A549 (cell line): ENCODE measurements at regions not wholly inside any gene's neighbourhood (a gene's known extent, or its start where the extent isn't known, plus 50 kb on each side); places are given as distances from the start of the nearest gene placed in this dataset.

Experiments used
- ATAC-seq, 2 experiments: fragments of 200-7000 bp in 1 of 2; fragments of >200 bp in 1 of 2; cut with Nextera tagmentation in 1 of 2; cut with Tn5 transposase in 1 of 2; 3 replicates each; pipeline versions ENCODE4 v1.8.0 to v1.9.1; 2018 to 2020; ENCODE audit warnings: mild to moderate bottlenecking in 1 of 2, moderate library complexity in 1 of 2
- CTCF ChIA-PET: fragments of 300-600 bp; sonication (Branson Sonifier 250); formaldehyde crosslinking; extraction: SDS; loops from one replicate; lab custom pipeline; 2021; ENCODE audit warnings: antibody characterized with exemption, inconsistent platforms; lab: Yijun Ruan, JAX
- POLR2A ChIA-PET: fragments of 350-600 bp; formaldehyde crosslinking; extraction: SDS; loops from one replicate; lab custom pipeline; 2021; ENCODE audit warnings: antibody characterized with exemption, inconsistent platforms; lab: Yijun Ruan, JAX
- DNase-seq, 2 experiments: peaks; one replicate each; pipeline versions ENCODE4 v3.0.0 to v3.0.0-alpha.2; 2011 to 2016; ENCODE audit warnings: low read depth in 1 of 2, low spot score in 1 of 2
- FAIRE-seq: peaks from 2 replicates; lab custom pipeline; 2011; peaks lifted over from hg19 to GRCh38; lab: Jason Lieb, UNC
- H3K27ac ChIP-seq, 2 experiments: fragments of >200 bp; sonication (Bioruptor Twin); formaldehyde crosslinking; 3 replicates each; pipeline ENCODE4 v1.5.1; 2016 to 2017
- H3K4me1 ChIP-seq: fragments of >200 bp; sonication (Bioruptor Twin); formaldehyde crosslinking; 3 replicates; pipeline ENCODE4 v1.6.1; 2016
- H3K4me2 ChIP-seq: fragments of >200 bp; sonication (Bioruptor Twin); formaldehyde crosslinking; 3 replicates; pipeline ENCODE4 v1.6.1; 2016
- H3K4me3 ChIP-seq: fragments of >200 bp; sonication (Bioruptor Twin); formaldehyde crosslinking; 3 replicates; pipeline ENCODE4 v1.5.1; 2016
- H3K9me3 ChIP-seq: fragments of >200 bp; sonication (Bioruptor Twin); formaldehyde crosslinking; 3 replicates; pipeline ENCODE4 v1.6.1; 2016
- BHLHE40 ChIP-seq: IDR thresholded peaks from 2 replicates; pipeline ENCODE4 v1.6.1; 2012; ENCODE audit warnings: low read depth, low read length, inconsistent platforms
- CBX8 ChIP-seq: fragments of 200-600 bp; sonication (generic); IDR thresholded peaks from 2 replicates; pipeline ENCODE4 v1.6.1; 2016
- CHD4 ChIP-seq: fragments of 200-600 bp; sonication (generic); IDR thresholded peaks from 2 replicates; pipeline ENCODE4 v1.6.1; 2016; ENCODE audit warnings: antibody characterized with exemption, mild to moderate bottlenecking, borderline replicate concordance
- FOSL2 ChIP-seq, 2 experiments: fragments of 450-650 bp in 1 of 2; fragments of >200 bp in 1 of 2; sonication (Bioruptor Twin) in 1 of 2; formaldehyde crosslinking; IDR thresholded peaks; 2 replicates each; pipeline versions ENCODE4 v1.5.0 to v1.6.1; 2016 to 2020; ENCODE audit warnings: mild to moderate bottlenecking in 1 of 2, moderate library complexity in 1 of 2
- GATA3 ChIP-seq: IDR thresholded peaks from 2 replicates; pipeline ENCODE4 v1.6.1; 2012; ENCODE audit warnings: borderline replicate concordance
- HEYL ChIP-seq: fragments of 250-450 bp; sonication (Bioruptor Pico); IDR thresholded peaks from 2 replicates; pipeline ENCODE4 v1.8.0; 2021; ENCODE audit warnings: mild to moderate bottlenecking, moderate library complexity
- KDM5A ChIP-seq: fragments of 200-600 bp; sonication (generic); IDR thresholded peaks from 2 replicates; pipeline ENCODE4 v1.6.1; 2016; ENCODE audit warnings: antibody characterized with exemption, mild to moderate bottlenecking
- MAFK ChIP-seq: fragments of 450-650 bp; IDR thresholded peaks from 2 replicates; pipeline ENCODE4 v1.6.1; 2014; ENCODE audit not compliant: partially characterized antibody
- MAZ ChIP-seq: fragments of 150-350 bp; IDR thresholded peaks from 2 replicates; pipeline ENCODE4 v1.6.1; 2014; ENCODE audit warnings: antibody characterized with exemption, low read depth, low read length, borderline replicate concordance
- NPAS2 ChIP-seq: fragments of 250-450 bp; sonication (Bioruptor Pico); IDR thresholded peaks from 2 replicates; pipeline ENCODE4 v1.8.0; 2022; ENCODE audit warnings: mild to moderate bottlenecking, moderate library complexity, borderline replicate concordance
- PHF8 ChIP-seq: fragments of 200-600 bp; sonication (generic); IDR thresholded peaks from 2 replicates; pipeline ENCODE4 v1.6.1; 2016; ENCODE audit warnings: low read depth, mild to moderate bottlenecking, antibody characterized with exemption, moderate library complexity, borderline replicate concordance
- POLR2AphosphoS2 ChIP-seq: conservative IDR thresholded peaks from 2 replicates; pipeline ENCODE4 v1.6.1; 2012; ENCODE audit warnings: low read length, improper control_type of control experiment, inconsistent platforms
- RAD21 ChIP-seq, 2 experiments: fragments of >200 bp in 1 of 2; sonication (Bioruptor Twin) in 1 of 2; formaldehyde crosslinking in 1 of 2; IDR thresholded peaks in 1 of 2; conservative IDR thresholded peaks in 1 of 2; 2 replicates in 1 of 2; 3 replicates in 1 of 2; pipeline ENCODE4 v1.6.1; 2012 to 2018; ENCODE audit warnings: inconsistent platforms in 1 of 2
- RARB ChIP-seq: fragments of 250-450 bp; sonication (Bioruptor Pico); IDR thresholded peaks from 2 replicates; pipeline ENCODE4 v1.8.0; 2021; ENCODE audit warnings: mild to moderate bottlenecking, moderate library complexity
- RNF2 ChIP-seq: fragments of 200-600 bp; sonication (generic); IDR thresholded peaks from 2 replicates; pipeline ENCODE4 v1.6.1; 2016; ENCODE audit warnings: low read depth, mild to moderate bottlenecking, antibody characterized with exemption, moderate library complexity, borderline replicate concordance
- SREBF2 ChIP-seq: fragments of 450-650 bp; IDR thresholded peaks from 2 replicates; pipeline ENCODE4 v1.6.1; 2014; ENCODE audit warnings: mild to moderate bottlenecking, moderate library complexity
- TFCP2L1 ChIP-seq: fragments of 250-450 bp; sonication (Bioruptor Pico); IDR thresholded peaks from 2 replicates; pipeline ENCODE4 v1.5.0; 2021; ENCODE audit warnings: mild to moderate bottlenecking
- TP53 ChIP-seq: fragments of 250-450 bp; sonication (Bioruptor Pico); IDR thresholded peaks from 2 replicates; pipeline ENCODE4 v1.5.0; 2021; ENCODE audit warnings: mild to moderate bottlenecking, moderate library complexity
- ZC3H11A ChIP-seq: fragments of 450-650 bp; IDR thresholded peaks from 2 replicates; pipeline ENCODE4 v1.6.1; 2014; ENCODE audit warnings: antibody characterized with exemption, mild to moderate bottlenecking
- WGBS: methylation state at CpG from one replicate; pipeline ENCODE4 v1.1.6; 2017; ENCODE audit errors: missing lambda C conversion rate; 5-methylcytosine and 5-hydroxymethylcytosine counted together
- TF ChIP-seq, protein P1 (sequence below): fragments of 250-450 bp; sonication (Bioruptor Pico); IDR thresholded peaks from 2 replicates; pipeline ENCODE4 v1.5.0; 2020; ENCODE audit warnings: low read depth, mild to moderate bottlenecking, moderate library complexity
- TF ChIP-seq, protein P2 (sequence below): fragments of 450-650 bp; IDR thresholded peaks from 2 replicates; pipeline ENCODE4 v1.6.1; 2014; ENCODE audit warnings: antibody characterized with exemption
- TF ChIP-seq, protein P3 (sequence below): fragments of 200-600 bp; sonication (generic); IDR thresholded peaks from 2 replicates; pipeline ENCODE4 v1.6.1; 2016; ENCODE audit warnings: antibody characterized with exemption, mild to moderate bottlenecking, moderate library complexity
- TF ChIP-seq, protein P4 (sequence below): fragments of >200 bp; sonication (Bioruptor Twin); formaldehyde crosslinking; IDR thresholded peaks from 2 replicates; pipeline ENCODE4 v1.6.1; 2016
- TF ChIP-seq, protein P5 (sequence below): IDR thresholded peaks from 2 replicates; pipeline ENCODE4 v1.6.1; 2012
- TF ChIP-seq, protein P6 (sequence below): fragments of >200 bp; sonication (Bioruptor Twin); formaldehyde crosslinking; IDR thresholded peaks from 3 replicates; pipeline ENCODE4 v1.6.1; 2016

DNA sequence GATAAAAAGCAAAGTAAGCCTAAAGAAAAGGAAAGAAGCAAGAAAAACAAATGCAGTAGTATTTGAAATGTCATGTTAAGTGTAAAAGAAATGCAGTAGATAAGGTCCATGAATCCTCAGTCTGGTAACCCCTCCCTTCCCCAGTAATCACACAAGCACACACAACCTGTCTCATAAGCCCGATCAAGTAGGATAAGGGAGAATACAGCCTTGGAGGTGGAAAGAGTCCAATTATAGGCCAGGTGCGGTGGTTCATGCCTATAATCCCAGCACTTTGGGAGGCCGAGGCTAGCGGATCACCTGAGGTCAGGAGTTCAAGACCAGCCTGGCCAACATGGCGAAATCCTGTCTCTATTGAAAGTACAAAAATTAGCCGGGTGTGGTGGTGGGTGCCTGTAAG is 117.9 kb downstream of the GADD45G start:
- ATAC-seq = no peak
- WGBS = 61% methylated on average over 6 of the region's 6 CpGs
- ChIA-PET POLR2A (no interaction called here), CTCF (interaction anchor here (1.2 kb wide), 1 partner anchor 377 kb away, joined by 4 read pairs; no protein-coding TSS in a partner anchor)
- no peaks in the 10 kb centered on the region for H3K4me1 ChIP-seq
- no peak overlapping the region for H3K27ac ChIP-seq
- FAIRE-seq = no peak
- TF ChIP-seq, protein P1, sequence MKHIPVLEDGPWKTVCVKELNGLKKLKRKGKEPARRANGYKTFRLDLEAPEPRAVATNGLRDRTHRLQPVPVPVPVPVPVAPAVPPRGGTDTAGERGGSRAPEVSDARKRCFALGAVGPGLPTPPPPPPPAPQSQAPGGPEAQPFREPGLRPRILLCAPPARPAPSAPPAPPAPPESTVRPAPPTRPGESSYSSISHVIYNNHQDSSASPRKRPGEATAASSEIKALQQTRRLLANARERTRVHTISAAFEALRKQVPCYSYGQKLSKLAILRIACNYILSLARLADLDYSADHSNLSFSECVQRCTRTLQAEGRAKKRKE (CRISPR knock-in tag) = no peak
- TF ChIP-seq TFCP2L1 (CRISPR knock-in tag) (no peak), CHD4 (no peak), CBX8 (no peak), HEYL (no peak), TP53 (no peak), MAZ (no peak), FOSL2 (IDR thresholded peaks at IDR 0.05) (no peak), FOSL2 (CRISPR knock-in tag; IDR thresholded peaks at IDR 0.05) (no peak), BHLHE40 (no peak)
- TF ChIP-seq, protein P2, sequence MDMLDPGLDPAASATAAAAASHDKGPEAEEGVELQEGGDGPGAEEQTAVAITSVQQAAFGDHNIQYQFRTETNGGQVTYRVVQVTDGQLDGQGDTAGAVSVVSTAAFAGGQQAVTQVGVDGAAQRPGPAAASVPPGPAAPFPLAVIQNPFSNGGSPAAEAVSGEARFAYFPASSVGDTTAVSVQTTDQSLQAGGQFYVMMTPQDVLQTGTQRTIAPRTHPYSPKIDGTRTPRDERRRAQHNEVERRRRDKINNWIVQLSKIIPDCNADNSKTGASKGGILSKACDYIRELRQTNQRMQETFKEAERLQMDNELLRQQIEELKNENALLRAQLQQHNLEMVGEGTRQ = no peak
- no peak for DNase-seq
- no peaks in the 10 kb centered on the region for H3K9me3 ChIP-seq
- H3K4me3 ChIP-seq = no peak overlapping the region
- no peak overlapping the region for H3K4me2 ChIP-seq

DNA sequence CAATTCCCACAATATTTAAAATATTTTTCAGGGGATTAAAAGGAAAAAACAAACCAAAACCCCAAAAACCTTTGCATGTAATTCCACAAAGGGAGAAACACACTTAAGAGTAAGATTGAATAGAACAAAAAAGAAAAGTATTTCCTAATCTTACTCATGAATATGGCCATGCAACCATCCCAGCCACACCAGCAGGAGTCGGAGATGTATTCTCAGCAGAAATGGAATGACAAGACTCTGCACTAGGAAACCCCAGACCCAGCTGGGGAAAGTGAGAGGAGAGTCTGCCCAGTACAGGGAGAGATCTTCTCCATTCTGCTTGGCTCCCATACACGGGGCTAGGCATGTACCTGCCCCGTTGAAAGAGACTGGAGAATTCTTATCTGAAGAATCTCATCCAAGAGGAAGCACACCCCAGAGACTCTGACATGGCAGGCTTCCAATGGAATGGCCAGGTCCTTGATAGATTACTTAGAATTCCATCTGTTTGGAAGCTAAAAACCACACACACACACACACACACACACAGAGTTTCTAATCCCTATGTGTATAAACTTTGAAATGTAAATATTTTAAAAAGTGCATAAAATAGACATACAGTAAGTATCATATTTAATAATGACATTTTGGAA is 118.8 kb downstream of the GADD45G start:
- FAIRE-seq = no peak
- no peak overlapping the region for H3K4me2 ChIP-seq
- no peaks in the 10 kb centered on the region for H3K4me1 ChIP-seq
- H3K27ac ChIP-seq = no peak overlapping the region
- CTCF ChIA-PET = no interaction called here
- POLR2A ChIA-PET = no interaction called here
- DNase-seq = no peak
- no peak for TF ChIP-seq ZC3H11A
- TF ChIP-seq SREBF2 = no peak
- TF ChIP-seq GATA3 = no peak
- no peak for TF ChIP-seq FOSL2 (IDR thresholded peaks at IDR 0.05)
- TF ChIP-seq FOSL2 (CRISPR knock-in tag; IDR thresholded peaks at IDR 0.05) = no peak
- TF ChIP-seq, protein P3, sequence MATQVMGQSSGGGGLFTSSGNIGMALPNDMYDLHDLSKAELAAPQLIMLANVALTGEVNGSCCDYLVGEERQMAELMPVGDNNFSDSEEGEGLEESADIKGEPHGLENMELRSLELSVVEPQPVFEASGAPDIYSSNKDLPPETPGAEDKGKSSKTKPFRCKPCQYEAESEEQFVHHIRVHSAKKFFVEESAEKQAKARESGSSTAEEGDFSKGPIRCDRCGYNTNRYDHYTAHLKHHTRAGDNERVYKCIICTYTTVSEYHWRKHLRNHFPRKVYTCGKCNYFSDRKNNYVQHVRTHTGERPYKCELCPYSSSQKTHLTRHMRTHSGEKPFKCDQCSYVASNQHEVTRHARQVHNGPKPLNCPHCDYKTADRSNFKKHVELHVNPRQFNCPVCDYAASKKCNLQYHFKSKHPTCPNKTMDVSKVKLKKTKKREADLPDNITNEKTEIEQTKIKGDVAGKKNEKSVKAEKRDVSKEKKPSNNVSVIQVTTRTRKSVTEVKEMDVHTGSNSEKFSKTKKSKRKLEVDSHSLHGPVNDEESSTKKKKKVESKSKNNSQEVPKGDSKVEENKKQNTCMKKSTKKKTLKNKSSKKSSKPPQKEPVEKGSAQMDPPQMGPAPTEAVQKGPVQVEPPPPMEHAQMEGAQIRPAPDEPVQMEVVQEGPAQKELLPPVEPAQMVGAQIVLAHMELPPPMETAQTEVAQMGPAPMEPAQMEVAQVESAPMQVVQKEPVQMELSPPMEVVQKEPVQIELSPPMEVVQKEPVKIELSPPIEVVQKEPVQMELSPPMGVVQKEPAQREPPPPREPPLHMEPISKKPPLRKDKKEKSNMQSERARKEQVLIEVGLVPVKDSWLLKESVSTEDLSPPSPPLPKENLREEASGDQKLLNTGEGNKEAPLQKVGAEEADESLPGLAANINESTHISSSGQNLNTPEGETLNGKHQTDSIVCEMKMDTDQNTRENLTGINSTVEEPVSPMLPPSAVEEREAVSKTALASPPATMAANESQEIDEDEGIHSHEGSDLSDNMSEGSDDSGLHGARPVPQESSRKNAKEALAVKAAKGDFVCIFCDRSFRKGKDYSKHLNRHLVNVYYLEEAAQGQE = no peak
- TF ChIP-seq RAD21 (conservative IDR thresholded peaks at IDR 0.05 in 1 of 2, IDR thresholded peaks at IDR 0.05 in 1 of 2) = no peak
- TF ChIP-seq RNF2 = no peak
- TF ChIP-seq, protein P4, sequence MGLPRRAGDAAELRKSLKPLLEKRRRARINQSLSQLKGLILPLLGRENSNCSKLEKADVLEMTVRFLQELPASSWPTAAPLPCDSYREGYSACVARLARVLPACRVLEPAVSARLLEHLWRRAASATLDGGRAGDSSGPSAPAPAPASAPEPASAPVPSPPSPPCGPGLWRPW = no peak
- TF ChIP-seq POLR2AphosphoS2 = no peak
- TF ChIP-seq MAZ = no peak
- no peaks in the 10 kb centered on the region for H3K9me3 ChIP-seq
- no peak for ATAC-seq
- 16% methylated on average over 3 of the region's 3 CpGs for WGBS
- no peak overlapping the region for H3K4me3 ChIP-seq

DNA sequence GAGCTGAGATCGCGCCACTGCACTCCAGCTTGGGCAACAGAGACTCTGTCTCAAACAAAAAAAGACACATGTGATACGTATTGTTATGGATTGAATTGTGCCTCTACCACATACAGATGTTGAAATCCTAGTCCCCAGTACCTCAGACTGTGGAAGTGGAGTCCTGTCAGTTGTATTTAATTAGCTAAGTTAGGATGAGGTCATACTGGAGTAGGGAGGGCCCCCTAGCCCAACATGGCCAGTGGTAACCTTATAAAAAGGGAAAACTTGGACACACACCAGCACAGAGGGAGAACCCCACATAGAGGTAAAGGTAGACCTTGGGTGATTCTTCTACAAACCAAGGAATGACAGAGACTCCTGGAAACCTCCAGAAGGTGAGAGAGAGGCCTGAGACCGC is 119.8 kb downstream of the GADD45G start:
- WGBS = 67% methylated on average over 4 of the region's 4 CpGs
- POLR2A ChIA-PET = no interaction called here
- H3K4me3 ChIP-seq = no peak overlapping the region
- no peaks in the 10 kb centered on the region for H3K9me3 ChIP-seq
- H3K4me2 ChIP-seq = no peak overlapping the region
- no peak for FAIRE-seq
- H3K4me1 ChIP-seq = no peaks in the 10 kb centered on the region
- CTCF ChIA-PET = no interaction called here
- no peak for ATAC-seq
- no peak for DNase-seq
- no peak overlapping the region for H3K27ac ChIP-seq
- TF ChIP-seq KDM5A = no peak
- TF ChIP-seq GATA3 = no peak
- TF ChIP-seq CBX8 = no peak
- TF ChIP-seq, protein P5, sequence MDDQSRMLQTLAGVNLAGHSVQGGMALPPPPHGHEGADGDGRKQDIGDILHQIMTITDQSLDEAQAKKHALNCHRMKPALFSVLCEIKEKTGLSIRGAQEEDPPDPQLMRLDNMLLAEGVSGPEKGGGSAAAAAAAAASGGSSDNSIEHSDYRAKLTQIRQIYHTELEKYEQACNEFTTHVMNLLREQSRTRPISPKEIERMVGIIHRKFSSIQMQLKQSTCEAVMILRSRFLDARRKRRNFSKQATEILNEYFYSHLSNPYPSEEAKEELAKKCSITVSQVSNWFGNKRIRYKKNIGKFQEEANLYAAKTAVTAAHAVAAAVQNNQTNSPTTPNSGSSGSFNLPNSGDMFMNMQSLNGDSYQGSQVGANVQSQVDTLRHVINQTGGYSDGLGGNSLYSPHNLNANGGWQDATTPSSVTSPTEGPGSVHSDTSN = no peak
- TF ChIP-seq, protein P6, sequence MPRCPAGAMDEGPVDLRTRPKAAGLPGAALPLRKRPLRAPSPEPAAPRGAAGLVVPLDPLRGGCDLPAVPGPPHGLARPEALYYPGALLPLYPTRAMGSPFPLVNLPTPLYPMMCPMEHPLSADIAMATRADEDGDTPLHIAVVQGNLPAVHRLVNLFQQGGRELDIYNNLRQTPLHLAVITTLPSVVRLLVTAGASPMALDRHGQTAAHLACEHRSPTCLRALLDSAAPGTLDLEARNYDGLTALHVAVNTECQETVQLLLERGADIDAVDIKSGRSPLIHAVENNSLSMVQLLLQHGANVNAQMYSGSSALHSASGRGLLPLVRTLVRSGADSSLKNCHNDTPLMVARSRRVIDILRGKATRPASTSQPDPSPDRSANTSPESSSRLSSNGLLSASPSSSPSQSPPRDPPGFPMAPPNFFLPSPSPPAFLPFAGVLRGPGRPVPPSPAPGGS = no peak
- no peak for TF ChIP-seq TFCP2L1 (CRISPR knock-in tag)
- no peak for TF ChIP-seq NPAS2 (CRISPR knock-in tag)
- no peak for TF ChIP-seq BHLHE40
- no peak for TF ChIP-seq MAFK
- TF ChIP-seq PHF8 = no peak
- TF ChIP-seq RNF2 = no peak
- TF ChIP-seq RARB (CRISPR knock-in tag) = no peak
